ENCODE measurements at regions not wholly inside any gene's neighbourhood (a gene's known extent, or its start where the extent isn't known, plus 50 kb on each side); places are given as distances from the start of the nearest gene placed in this dataset.

- Histone ChIP-seq H3K36me3 (replicated peaks) (no peaks in the 10 kb centered on the region), H3K4me3 (ENCODE audit: low read depth, low read length) (no peak overlapping the region), H3K27me3 (replicated peaks) (no peaks in the 10 kb centered on the region), H3K27ac (no peak overlapping the region)
- TF ChIP-seq CTCF (IDR thresholded peaks at IDR 0.05; ENCODE audit: low read depth, low read length, missing control alignments) = no peak
- no peak for DNase-seq
- in situ Hi-C loops (cut with HindIII; ENCODE audit: low pct_ligation_motif_present, low sequenced_read_pairs) = no loop called here
These were observed 287.3 kb upstream of the MTNR1B start for GRCh38 chr11:92682136-92682535.

- no peaks in the 10 kb centered on the region for H3K27me3 ChIP-seq (replicated peaks)
- no peak for TF ChIP-seq CTCF (IDR thresholded peaks at IDR 0.05; ENCODE audit: low read depth, low read length, missing control alignments)
- no peak overlapping the region for H3K4me3 ChIP-seq (ENCODE audit: low read depth, low read length)
- DNase-seq = no peak
- in situ Hi-C loops (cut with HindIII; ENCODE audit: low pct_ligation_motif_present, low sequenced_read_pairs) = no loop called here
- no peak overlapping the region for H3K27ac ChIP-seq
- no peaks in the 10 kb centered on the region for H3K36me3 ChIP-seq (replicated peaks)
These were observed 286.5 kb upstream of the MTNR1B start for GRCh38 chr11:92682952-92683351.

- no peak for DNase-seq
- Histone ChIP-seq H3K27ac (no peak overlapping the region), H3K27me3 (replicated peaks) (no peaks in the 10 kb centered on the region), H3K4me3 (ENCODE audit: low read depth, low read length) (no peak overlapping the region), H3K36me3 (replicated peaks) (no peaks in the 10 kb centered on the region)
- no peak for TF ChIP-seq CTCF (IDR thresholded peaks at IDR 0.05; ENCODE audit: low read depth, low read length, missing control alignments)
- in situ Hi-C loops (cut with HindIII; ENCODE audit: low pct_ligation_motif_present, low sequenced_read_pairs) = no loop called here
These were observed 284.4 kb upstream of the MTNR1B start for GRCh38 chr11:92685049-92685448.

- TF ChIP-seq CTCF (IDR thresholded peaks at IDR 0.05; ENCODE audit: low read depth, low read length, missing control alignments) = no peak
- in situ Hi-C loops (cut with HindIII; ENCODE audit: low pct_ligation_motif_present, low sequenced_read_pairs) = no loop called here
- Histone ChIP-seq H3K36me3 (replicated peaks) (no peaks in the 10 kb centered on the region), H3K27me3 (replicated peaks) (no peaks in the 10 kb centered on the region), H3K4me3 (ENCODE audit: low read depth, low read length) (no peak overlapping the region), H3K27ac (no peak overlapping the region)
- no peak for DNase-seq
These were observed 281.7 kb upstream of the MTNR1B start for GRCh38 chr11:92687724-92688123.

GRCh38 chr11:92688416-92688815, 281.0 kb upstream of the MTNR1B start:
- no peak for TF ChIP-seq CTCF (IDR thresholded peaks at IDR 0.05; ENCODE audit: low read depth, low read length, missing control alignments)
- in situ Hi-C loops (cut with HindIII; ENCODE audit: low pct_ligation_motif_present, low sequenced_read_pairs) = no loop called here
- H3K27me3 ChIP-seq (replicated peaks) = no peaks in the 10 kb centered on the region
- no peaks in the 10 kb centered on the region for H3K36me3 ChIP-seq (replicated peaks)
- H3K27ac ChIP-seq = no peak overlapping the region
- DNase-seq = no peak
- no peak overlapping the region for H3K4me3 ChIP-seq (ENCODE audit: low read depth, low read length)

- peak; percentile 27 for DNase-seq
- no peak overlapping the region for H3K27ac ChIP-seq
- TF ChIP-seq CTCF (IDR thresholded peaks at IDR 0.05; ENCODE audit: low read depth, low read length, missing control alignments) = no peak
- H3K36me3 ChIP-seq (replicated peaks) = no peaks in the 10 kb centered on the region
- H3K27me3 ChIP-seq (replicated peaks) = no peaks in the 10 kb centered on the region
- in situ Hi-C loops (cut with HindIII; ENCODE audit: low pct_ligation_motif_present, low sequenced_read_pairs) = no loop called here
- no peak overlapping the region for H3K4me3 ChIP-seq (ENCODE audit: low read depth, low read length)
These were observed 276.5 kb upstream of the MTNR1B start for GRCh38 chr11:92692826-92693546.

Data from brain microvascular endothelial cell (primary cell).